Fibroblast of the aortic adventitia (primary cell): ENCODE measurements at regions not wholly inside any gene's neighbourhood (a gene's known extent, or its start where the extent isn't known, plus 50 kb on each side); places are given as distances from the start of the nearest gene placed in this dataset.
"Not testable (repeated sequence)": the region's sequence is repeated elsewhere in the genome, so short reads cannot be mapped to it uniquely, and the experiment has no call there.

Experiments used
- DNase-seq: peaks from one replicate; pipeline ENCODE4 v3.0.0-alpha.2; 2010; ENCODE audit warnings: low read depth
- H3K4me3 ChIP-seq: 2 replicates; pipeline ENCODE4 v1.5.1; 2011; ENCODE audit warnings: low read depth, mild to moderate bottlenecking, control low read depth, low read length, moderate library complexity
- CTCF ChIP-seq: IDR thresholded peaks from 2 replicates; pipeline ENCODE4 v1.5.1; 2011; ENCODE audit warnings: mild to moderate bottlenecking, low read length, control low read depth, inconsistent platforms; ENCODE audit not compliant: insufficient read depth

GRCh38 chr20:29756664-29757063 is 1500.8 kb upstream of the DEFB115 start:
- H3K4me3 ChIP-seq = no peak overlapping the region
- no peak for TF ChIP-seq CTCF
- DNase-seq = no peak

- not testable (repeated sequence) for DNase-seq, H3K4me3 ChIP-seq
These were observed 1495.7 kb upstream of the DEFB115 start for GRCh38 chr20:29761621-29762385.

GRCh38 chr20:29762620-29763019 is 1494.8 kb upstream of the DEFB115 start:
- no peak for DNase-seq
- TF ChIP-seq CTCF = no peak
- no peak overlapping the region for H3K4me3 ChIP-seq

GRCh38 chr20:29763821-29764511 is 1493.5 kb upstream of the DEFB115 start:
- TF ChIP-seq CTCF = no peak
- no peak for DNase-seq

GRCh38 chr20:29764922-29765610 is 1492.4 kb upstream of the DEFB115 start:
- H3K4me3 ChIP-seq, DNase-seq: not testable (repeated sequence)

More at GRCh38 chr20:29763821-29764511, 1493.5 kb upstream of the DEFB115 start:
- H3K4me3 ChIP-seq = no peak overlapping the region

GRCh38 chr20:29778033-29778432 is 1479.4 kb upstream of the DEFB115 start:
- not testable (repeated sequence) for H3K4me3 ChIP-seq, DNase-seq

GRCh38 chr20:29781217-29781616 is 1476.2 kb upstream of the DEFB115 start:
- DNase-seq, H3K4me3 ChIP-seq: not testable (repeated sequence)

- H3K4me3 ChIP-seq, DNase-seq: not testable (repeated sequence)
These were observed 1475.6 kb upstream of the DEFB115 start for GRCh38 chr20:29781891-29782290.

- not testable (repeated sequence) for DNase-seq, H3K4me3 ChIP-seq
These were observed 1470.0 kb upstream of the DEFB115 start for GRCh38 chr20:29787456-29787855.

- DNase-seq = no peak
- no peak for TF ChIP-seq CTCF
These were observed 1467.0 kb upstream of the DEFB115 start for GRCh38 chr20:29790510-29790909.

GRCh38 chr20:29831508-29831907 is 1426.0 kb upstream of the DEFB115 start:
- not testable (repeated sequence) for DNase-seq, H3K4me3 ChIP-seq

More at GRCh38 chr20:29790510-29790909, 1467.0 kb upstream of the DEFB115 start:
- H3K4me3 ChIP-seq = no peak overlapping the region

GRCh38 chr20:29868014-29868413 is 1389.5 kb upstream of the DEFB115 start:
- H3K4me3 ChIP-seq = not testable (repeated sequence)

GRCh38 chr20:29868688-29869087 is 1388.8 kb upstream of the DEFB115 start:
- DNase-seq, H3K4me3 ChIP-seq: not testable (repeated sequence)

More at GRCh38 chr20:29868014-29868413, 1389.5 kb upstream of the DEFB115 start:
- not testable (repeated sequence) for DNase-seq
